ENCODE measurements at regions not wholly inside any gene's neighbourhood (a gene's known extent, or its start where the extent isn't known, plus 50 kb on each side); places are given as distances from the start of the nearest gene placed in this dataset.

DNA sequence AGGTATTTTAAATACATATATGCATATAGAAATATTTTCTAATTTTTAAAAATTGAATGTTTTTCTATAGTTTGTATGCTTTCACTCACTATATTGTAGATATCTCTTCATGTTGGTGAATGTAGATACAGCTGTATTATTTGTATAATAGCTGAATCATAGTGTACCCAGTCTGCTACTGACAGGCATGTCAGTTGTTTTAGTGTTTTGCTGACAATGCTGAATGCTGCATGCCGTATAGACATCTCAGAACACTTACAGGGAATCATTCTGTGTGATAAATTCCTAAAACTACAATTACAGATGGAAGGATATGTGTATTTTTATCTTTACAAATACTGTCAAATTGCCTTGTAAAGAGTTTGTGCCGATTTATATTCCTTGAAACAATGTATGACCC is 175.4 kb downstream of the SIM1 start:
- no peaks in the 10 kb centered on the region for H3K27me3 Mint-ChIP-seq (ENCODE audit: insufficient read depth)
- H3K4me3 Mint-ChIP-seq = no peak overlapping the region
- H3K36me3 Mint-ChIP-seq (ENCODE audit: low read depth) = no peaks in the 10 kb centered on the region
- intact Hi-C loops (cut with micrococcal nuclease) = no loop called here
- H3K4me1 Mint-ChIP-seq (ENCODE audit: low read depth) = no peaks in the 10 kb centered on the region
- no peak overlapping the region for H3K27ac Mint-ChIP-seq
- no peak for DNase-seq (ENCODE audit: low spot score)
- H3K9me3 Mint-ChIP-seq = no peaks in the 10 kb centered on the region

- Mint-ChIP-seq H3K27me3 (ENCODE audit: insufficient read depth) (no peaks in the 10 kb centered on the region), H3K36me3 (ENCODE audit: low read depth) (no peaks in the 10 kb centered on the region), H3K9me3 (no peaks in the 10 kb centered on the region), H3K4me1 (ENCODE audit: low read depth) (no peaks in the 10 kb centered on the region), H3K27ac (no peak overlapping the region), H3K4me3 (no peak overlapping the region)
- no peak for DNase-seq (ENCODE audit: low spot score)
- intact Hi-C loops (cut with micrococcal nuclease) = no loop called here
These were observed 176.4 kb downstream of the SIM1 start for GRCh38 chr6:100288311-100288710.

DNA sequence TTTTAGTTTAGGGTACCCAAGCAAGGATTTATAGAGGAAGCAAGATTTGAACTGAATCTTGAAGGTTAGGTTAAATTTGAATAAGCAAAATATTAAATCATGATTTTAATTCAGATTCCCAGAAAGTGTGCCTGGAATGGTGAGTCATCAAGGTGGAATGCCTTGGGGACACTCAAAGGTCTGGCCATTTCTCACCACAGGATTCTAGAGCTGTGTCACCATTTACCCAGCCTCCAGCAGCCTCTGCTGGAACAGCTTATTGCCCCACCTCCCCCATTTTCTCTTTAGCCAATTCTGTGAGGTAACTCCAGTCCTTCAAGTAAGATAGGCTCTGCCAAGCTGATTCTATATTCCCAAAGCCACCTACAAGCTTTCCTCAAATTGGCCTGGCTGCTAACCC is 181.4 kb downstream of the SIM1 start:
- no peak overlapping the region for H3K27ac Mint-ChIP-seq
- intact Hi-C loops (cut with micrococcal nuclease) = no loop called here
- no peak for DNase-seq (ENCODE audit: low spot score)
- H3K4me1 Mint-ChIP-seq (ENCODE audit: low read depth) = no peaks in the 10 kb centered on the region
- peaks cover 2% of the 10 kb centered on the region for H3K27me3 Mint-ChIP-seq (ENCODE audit: insufficient read depth)
- H3K9me3 Mint-ChIP-seq = no peaks in the 10 kb centered on the region
- H3K4me3 Mint-ChIP-seq = no peak overlapping the region
- no peaks in the 10 kb centered on the region for H3K36me3 Mint-ChIP-seq (ENCODE audit: low read depth)

GRCh38 chr6:100281471-100281901 is 183.2 kb downstream of the SIM1 start:
- H3K27ac Mint-ChIP-seq = no peak overlapping the region
- H3K4me3 Mint-ChIP-seq = no peak overlapping the region
- intact Hi-C loops (cut with micrococcal nuclease) = no loop called here
- no peaks in the 10 kb centered on the region for H3K9me3 Mint-ChIP-seq
- no peak for DNase-seq (ENCODE audit: low spot score)
- H3K27me3 Mint-ChIP-seq (ENCODE audit: insufficient read depth) = peaks cover 3% of the 10 kb centered on the region
- no peaks in the 10 kb centered on the region for H3K4me1 Mint-ChIP-seq (ENCODE audit: low read depth)
- no peaks in the 10 kb centered on the region for H3K36me3 Mint-ChIP-seq (ENCODE audit: low read depth)

GRCh38 chr6:100276311-100277057 is 188.2 kb downstream of the SIM1 start:
- H3K27me3 Mint-ChIP-seq (ENCODE audit: insufficient read depth) = peaks cover 3% of the 10 kb centered on the region
- no peaks in the 10 kb centered on the region for H3K4me1 Mint-ChIP-seq (ENCODE audit: low read depth)
- intact Hi-C loops (cut with micrococcal nuclease) = no loop called here
- DNase-seq (ENCODE audit: low spot score) = no peak
- no peaks in the 10 kb centered on the region for H3K36me3 Mint-ChIP-seq (ENCODE audit: low read depth)
- no peak overlapping the region for H3K4me3 Mint-ChIP-seq
- H3K27ac Mint-ChIP-seq = no peak overlapping the region
- H3K9me3 Mint-ChIP-seq = no peaks in the 10 kb centered on the region

DNA sequence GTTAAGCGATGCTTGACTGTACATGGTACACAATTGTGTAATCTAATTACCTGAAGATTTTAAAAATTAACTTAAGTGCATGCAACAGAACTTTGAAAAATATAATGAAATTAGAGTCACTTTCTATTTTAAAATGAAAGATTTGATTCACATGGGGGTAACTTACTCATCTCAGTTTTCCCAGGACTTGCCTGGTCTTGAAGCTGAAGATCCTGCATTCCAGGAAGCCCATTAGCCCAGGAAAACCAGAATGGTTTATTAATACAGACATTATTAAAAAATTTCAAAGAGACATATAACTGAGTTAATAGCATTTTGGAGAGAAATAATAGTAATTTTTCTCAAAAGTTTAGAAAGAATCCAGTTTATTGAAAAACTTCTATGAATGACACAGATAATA is 190.6 kb downstream of the SIM1 start:
- H3K27ac Mint-ChIP-seq = no peak overlapping the region
- intact Hi-C loops (cut with micrococcal nuclease) = no loop called here
- H3K36me3 Mint-ChIP-seq (ENCODE audit: low read depth) = no peaks in the 10 kb centered on the region
- no peak for DNase-seq (ENCODE audit: low spot score)
- peaks cover 2% of the 10 kb centered on the region for H3K27me3 Mint-ChIP-seq (ENCODE audit: insufficient read depth)
- H3K4me1 Mint-ChIP-seq (ENCODE audit: low read depth) = no peaks in the 10 kb centered on the region
- no peak overlapping the region for H3K4me3 Mint-ChIP-seq
- H3K9me3 Mint-ChIP-seq = no peaks in the 10 kb centered on the region

DNA sequence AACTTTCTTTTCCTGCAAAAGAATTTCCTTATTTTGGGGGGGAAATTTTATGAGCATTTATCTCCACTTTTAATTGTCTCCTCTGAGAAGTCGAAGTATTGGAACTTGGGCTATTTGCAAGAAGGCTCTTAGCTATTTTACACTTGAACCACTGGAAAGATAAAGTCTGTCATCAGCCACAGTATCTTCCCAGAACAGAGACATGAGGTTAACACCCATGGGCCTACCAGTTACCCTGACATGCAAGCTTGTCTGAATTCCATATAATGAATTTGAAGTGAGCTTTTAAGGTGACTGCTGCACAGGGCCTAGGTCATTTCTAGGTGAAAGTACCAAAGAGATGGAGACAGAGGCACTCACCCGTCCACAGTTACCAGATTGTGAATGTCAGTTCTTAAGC is 193.1 kb downstream of the SIM1 start:
- no peak overlapping the region for H3K4me3 Mint-ChIP-seq
- intact Hi-C loops (cut with micrococcal nuclease) = no loop called here
- H3K4me1 Mint-ChIP-seq (ENCODE audit: low read depth) = no peaks in the 10 kb centered on the region
- no peaks in the 10 kb centered on the region for H3K9me3 Mint-ChIP-seq
- no peak for DNase-seq (ENCODE audit: low spot score)
- no peak overlapping the region for H3K27ac Mint-ChIP-seq
- no peaks in the 10 kb centered on the region for H3K36me3 Mint-ChIP-seq (ENCODE audit: low read depth)
- peaks cover 2% of the 10 kb centered on the region for H3K27me3 Mint-ChIP-seq (ENCODE audit: insufficient read depth)

- Mint-ChIP-seq H3K36me3 (ENCODE audit: low read depth) (no peaks in the 10 kb centered on the region), H3K27ac (no peak overlapping the region), H3K4me3 (no peak overlapping the region), H3K4me1 (ENCODE audit: low read depth) (no peaks in the 10 kb centered on the region), H3K9me3 (no peaks in the 10 kb centered on the region), H3K27me3 (ENCODE audit: insufficient read depth) (no peaks in the 10 kb centered on the region)
- intact Hi-C loops (cut with micrococcal nuclease) = no loop called here
- no peak for DNase-seq (ENCODE audit: low spot score)
These were observed 193.5 kb downstream of the SIM1 start for GRCh38 chr6:100271202-100271601.

GRCh38 chr6:100269189-100269588 is 195.5 kb downstream of the SIM1 start:
- intact Hi-C loops (cut with micrococcal nuclease) = no loop called here
- no peaks in the 10 kb centered on the region for H3K9me3 Mint-ChIP-seq
- no peaks in the 10 kb centered on the region for H3K27me3 Mint-ChIP-seq (ENCODE audit: insufficient read depth)
- DNase-seq (ENCODE audit: low spot score) = no peak
- no peaks in the 10 kb centered on the region for H3K36me3 Mint-ChIP-seq (ENCODE audit: low read depth)
- no peaks in the 10 kb centered on the region for H3K4me1 Mint-ChIP-seq (ENCODE audit: low read depth)
- H3K4me3 Mint-ChIP-seq = no peak overlapping the region
- H3K27ac Mint-ChIP-seq = no peak overlapping the region

DNA sequence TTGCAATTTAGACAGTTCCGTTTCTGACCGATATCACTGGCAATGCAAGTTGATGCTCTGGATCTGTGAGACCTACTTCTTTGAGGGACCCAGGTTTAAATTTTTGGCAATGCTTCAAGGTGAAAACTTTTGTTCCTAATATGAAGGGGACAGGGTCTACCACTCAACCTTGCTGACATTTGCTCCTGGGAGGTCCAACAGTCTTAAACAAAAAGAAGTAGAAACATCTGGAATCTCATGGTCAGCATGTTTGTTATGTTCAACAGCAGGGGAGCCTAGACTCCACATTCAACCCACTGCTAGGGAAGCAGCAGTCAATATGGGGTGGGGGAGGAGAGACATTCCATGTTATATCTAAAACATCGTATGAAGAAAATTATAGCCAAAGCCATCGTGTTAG is 196.4 kb downstream of the SIM1 start:
- H3K36me3 Mint-ChIP-seq (ENCODE audit: low read depth) = no peaks in the 10 kb centered on the region
- H3K4me1 Mint-ChIP-seq (ENCODE audit: low read depth) = no peaks in the 10 kb centered on the region
- no peaks in the 10 kb centered on the region for H3K27me3 Mint-ChIP-seq (ENCODE audit: insufficient read depth)
- no peak overlapping the region for H3K4me3 Mint-ChIP-seq
- DNase-seq (ENCODE audit: low spot score) = no peak
- intact Hi-C loops (cut with micrococcal nuclease) = no loop called here
- H3K9me3 Mint-ChIP-seq = no peaks in the 10 kb centered on the region
- no peak overlapping the region for H3K27ac Mint-ChIP-seq

DNA sequence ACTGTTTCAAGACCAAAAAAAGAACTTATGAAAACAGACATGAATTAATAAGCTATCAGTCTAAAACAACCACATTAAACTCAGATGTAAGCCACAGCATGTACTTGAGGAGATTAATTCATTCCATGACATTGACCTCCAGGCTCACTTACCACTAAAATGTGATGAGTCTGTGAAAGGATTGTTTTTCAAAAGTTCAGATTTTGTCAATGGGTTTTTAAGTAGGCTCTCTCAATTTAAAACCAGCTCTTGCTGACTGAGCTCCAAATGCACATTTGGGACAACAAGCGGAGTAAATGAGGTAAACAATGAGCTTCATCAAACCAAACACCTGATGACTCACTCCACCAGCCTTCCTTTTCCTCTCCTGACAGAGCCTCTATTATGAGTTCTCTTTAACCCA is 197.0 kb downstream of the SIM1 start:
- Mint-ChIP-seq H3K36me3 (ENCODE audit: low read depth) (no peaks in the 10 kb centered on the region), H3K27ac (no peak overlapping the region), H3K4me3 (no peak overlapping the region), H3K9me3 (no peaks in the 10 kb centered on the region), H3K27me3 (ENCODE audit: insufficient read depth) (no peaks in the 10 kb centered on the region), H3K4me1 (ENCODE audit: low read depth) (no peaks in the 10 kb centered on the region)
- intact Hi-C loops (cut with micrococcal nuclease) = no loop called here
- DNase-seq (ENCODE audit: low spot score) = no peak

DNA sequence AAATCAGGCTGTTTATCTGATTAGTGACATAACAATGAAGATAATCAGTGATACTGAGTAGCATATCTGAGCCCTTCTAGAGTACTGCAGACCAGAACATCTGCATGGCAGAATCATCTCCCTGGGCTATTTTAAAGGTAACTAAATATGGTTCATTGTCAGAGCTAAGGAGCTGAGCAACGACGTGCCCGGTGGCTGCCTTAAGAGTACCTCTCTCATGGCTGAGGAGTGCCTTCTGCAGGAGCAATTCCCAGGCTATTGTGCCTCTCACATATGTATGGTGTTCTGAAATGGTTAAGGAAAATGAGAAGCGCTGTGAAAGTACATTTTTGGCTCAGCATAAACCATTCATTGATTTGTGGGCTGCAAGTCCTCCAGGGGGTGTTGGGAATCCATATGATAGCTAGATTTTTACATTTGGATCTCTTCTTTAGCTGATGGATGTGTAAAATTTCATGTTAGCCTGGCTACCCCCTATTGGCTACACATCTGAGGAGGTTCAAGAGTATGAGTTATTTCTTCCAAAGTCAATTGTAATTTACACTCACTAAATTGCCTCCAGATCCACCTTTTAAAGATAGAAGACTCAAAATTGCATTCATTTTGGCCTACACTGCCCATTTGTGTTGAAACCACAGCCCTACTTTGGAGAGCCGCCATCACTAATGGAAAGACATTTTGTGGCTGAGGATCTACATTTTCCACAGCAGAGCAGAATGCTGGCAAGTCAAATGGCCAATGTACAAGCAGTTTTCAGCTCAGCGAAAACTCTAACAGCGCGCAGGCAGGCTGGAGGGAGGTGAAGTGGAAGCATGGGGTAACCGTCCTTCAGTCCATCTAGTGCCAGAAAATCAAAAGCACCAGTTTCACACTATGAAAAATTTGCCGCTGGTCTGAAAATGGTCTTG is 198.0 kb downstream of the SIM1 start:
- Mint-ChIP-seq H3K27me3 (ENCODE audit: insufficient read depth) (no peaks in the 10 kb centered on the region), H3K9me3 (no peaks in the 10 kb centered on the region), H3K4me3 (no peak overlapping the region), H3K36me3 (ENCODE audit: low read depth) (no peaks in the 10 kb centered on the region), H3K4me1 (ENCODE audit: low read depth) (no peaks in the 10 kb centered on the region), H3K27ac (no peak overlapping the region)
- intact Hi-C loops (cut with micrococcal nuclease) = no loop called here
- no peak for DNase-seq (ENCODE audit: low spot score)

- H3K4me3 Mint-ChIP-seq = no peak overlapping the region
- H3K27me3 Mint-ChIP-seq (ENCODE audit: insufficient read depth) = no peaks in the 10 kb centered on the region
- no peaks in the 10 kb centered on the region for H3K9me3 Mint-ChIP-seq
- intact Hi-C loops (cut with micrococcal nuclease) = no loop called here
- no peaks in the 10 kb centered on the region for H3K4me1 Mint-ChIP-seq (ENCODE audit: low read depth)
- H3K36me3 Mint-ChIP-seq (ENCODE audit: low read depth) = no peaks in the 10 kb centered on the region
- no peak overlapping the region for H3K27ac Mint-ChIP-seq
- no peak for DNase-seq (ENCODE audit: low spot score)
These were observed 202.6 kb downstream of the SIM1 start for GRCh38 chr6:100262086-100262485.

All from activated T-helper 1 cell treated with anti-CD3 and anti-CD28 coated beads, Interleukin-12 subunit alpha, Interleukin-12 subunit beta, Interleukin-2, Interleukin-4 antibody, amounts not matched to agents 30 ng/mL and 10 ng/mL and 1 ng/mL, durations not matched to agents 14 hours and 24 hours and 36 hours (primary cell).